PC-3 (cell line): ENCODE measurements at regions not wholly inside any gene's neighbourhood (a gene's known extent, or its start where the extent isn't known, plus 50 kb on each side); places are given as distances from the start of the nearest gene placed in this dataset.

ENCODE experiments used
- CTCF ChIP-seq: fragments of 300-600 bp; sonication (generic); conservative IDR thresholded peaks from 2 replicates; pipeline ENCODE4 v1.5.1; 2017; ENCODE audit warnings: antibody characterized with exemption, low read depth, mild to moderate bottlenecking, low read length
- EZH2 ChIP-seq: fragments of 300-600 bp; sonication (generic); IDR thresholded peaks from one replicate; pipeline ENCODE4 v1.6.1; 2017; ENCODE audit warnings: antibody characterized with exemption, mild to moderate bottlenecking, low read length; ENCODE audit not compliant: unreplicated experiment
- EZH2phosphoT487 ChIP-seq: fragments of 300-600 bp; sonication (generic); IDR thresholded peaks from 2 replicates; pipeline ENCODE4 v1.6.1; 2018; ENCODE audit warnings: mild to moderate bottlenecking, antibody characterized with exemption, low read length, borderline replicate concordance

DNA sequence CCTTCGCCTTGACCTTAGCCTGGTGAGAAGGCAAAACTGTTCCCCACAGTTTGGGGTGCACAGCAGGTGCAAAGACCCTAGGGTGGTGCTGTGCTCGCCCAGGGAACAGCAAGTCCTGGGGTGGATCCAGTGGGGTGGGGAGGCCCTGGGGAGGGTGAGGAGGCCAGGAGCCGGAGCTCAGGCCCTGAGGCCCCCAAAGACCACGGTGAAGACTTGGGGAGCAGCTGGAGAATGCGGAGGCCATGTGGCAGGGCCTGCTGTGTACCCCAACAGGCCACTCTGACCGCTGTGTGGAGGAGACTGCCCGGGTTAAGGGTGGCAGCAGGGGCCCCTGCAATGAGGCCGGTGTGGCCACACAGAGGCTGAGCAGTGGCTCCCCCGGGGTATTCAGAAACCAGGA is 101.1 kb upstream of the RTL6 start:
- TF ChIP-seq CTCF (no peak), EZH2 (no peak), EZH2phosphoT487 (no peak)
